ENCODE measurements at regions not wholly inside any gene's neighbourhood (a gene's known extent, or its start where the extent isn't known, plus 50 kb on each side); places are given as distances from the start of the nearest gene placed in this dataset.

DNA sequence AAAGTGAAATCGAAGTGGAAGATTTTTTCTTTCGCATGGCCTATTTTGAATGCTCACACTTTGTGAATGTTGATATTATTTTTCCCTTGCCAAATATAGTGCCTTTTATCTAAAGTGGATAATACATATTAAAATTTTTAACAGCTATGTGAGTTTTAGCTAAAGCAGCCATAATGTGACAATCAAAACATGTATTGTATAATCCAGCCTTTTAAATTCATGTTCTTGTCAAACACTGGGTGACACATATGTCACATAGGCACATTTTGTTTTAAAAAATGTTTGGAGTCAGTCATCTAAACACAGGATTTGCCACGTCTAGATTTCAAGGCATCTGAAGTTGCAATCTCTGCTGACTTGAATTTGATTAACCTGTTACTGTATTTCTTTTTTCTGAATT is 1256.6 kb downstream of the SLITRK1 start:
- no peak for DNase-seq (ENCODE audit: low read depth in 1 of 2, low spot score in 1 of 2)
- Histone ChIP-seq H3K4me3 (replicated peaks; ENCODE audit: insufficient read depth, low read length) (no peak overlapping the region), H3K27ac (replicated peaks) (no peak overlapping the region), H3K27me3 (ENCODE audit: insufficient read depth, poor library complexity, severe bottlenecking) (no peaks in the 10 kb centered on the region)
- TF ChIP-seq GABPA (IDR thresholded peaks at IDR 0.05; ENCODE audit: low read depth) (no peak), POLR2AphosphoS5 (IDR thresholded peaks at IDR 0.05; ENCODE audit: low read depth) (no peak), SPI1 (IDR thresholded peaks at IDR 0.05; ENCODE audit: borderline replicate concordance, low read depth) (no peak)
- TF ChIP-seq, protein P1, sequence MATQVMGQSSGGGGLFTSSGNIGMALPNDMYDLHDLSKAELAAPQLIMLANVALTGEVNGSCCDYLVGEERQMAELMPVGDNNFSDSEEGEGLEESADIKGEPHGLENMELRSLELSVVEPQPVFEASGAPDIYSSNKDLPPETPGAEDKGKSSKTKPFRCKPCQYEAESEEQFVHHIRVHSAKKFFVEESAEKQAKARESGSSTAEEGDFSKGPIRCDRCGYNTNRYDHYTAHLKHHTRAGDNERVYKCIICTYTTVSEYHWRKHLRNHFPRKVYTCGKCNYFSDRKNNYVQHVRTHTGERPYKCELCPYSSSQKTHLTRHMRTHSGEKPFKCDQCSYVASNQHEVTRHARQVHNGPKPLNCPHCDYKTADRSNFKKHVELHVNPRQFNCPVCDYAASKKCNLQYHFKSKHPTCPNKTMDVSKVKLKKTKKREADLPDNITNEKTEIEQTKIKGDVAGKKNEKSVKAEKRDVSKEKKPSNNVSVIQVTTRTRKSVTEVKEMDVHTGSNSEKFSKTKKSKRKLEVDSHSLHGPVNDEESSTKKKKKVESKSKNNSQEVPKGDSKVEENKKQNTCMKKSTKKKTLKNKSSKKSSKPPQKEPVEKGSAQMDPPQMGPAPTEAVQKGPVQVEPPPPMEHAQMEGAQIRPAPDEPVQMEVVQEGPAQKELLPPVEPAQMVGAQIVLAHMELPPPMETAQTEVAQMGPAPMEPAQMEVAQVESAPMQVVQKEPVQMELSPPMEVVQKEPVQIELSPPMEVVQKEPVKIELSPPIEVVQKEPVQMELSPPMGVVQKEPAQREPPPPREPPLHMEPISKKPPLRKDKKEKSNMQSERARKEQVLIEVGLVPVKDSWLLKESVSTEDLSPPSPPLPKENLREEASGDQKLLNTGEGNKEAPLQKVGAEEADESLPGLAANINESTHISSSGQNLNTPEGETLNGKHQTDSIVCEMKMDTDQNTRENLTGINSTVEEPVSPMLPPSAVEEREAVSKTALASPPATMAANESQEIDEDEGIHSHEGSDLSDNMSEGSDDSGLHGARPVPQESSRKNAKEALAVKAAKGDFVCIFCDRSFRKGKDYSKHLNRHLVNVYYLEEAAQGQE (IDR thresholded peaks at IDR 0.05; ENCODE audit: insufficient replicate concordance, low read depth) = no peak
- TF ChIP-seq, protein P2, sequence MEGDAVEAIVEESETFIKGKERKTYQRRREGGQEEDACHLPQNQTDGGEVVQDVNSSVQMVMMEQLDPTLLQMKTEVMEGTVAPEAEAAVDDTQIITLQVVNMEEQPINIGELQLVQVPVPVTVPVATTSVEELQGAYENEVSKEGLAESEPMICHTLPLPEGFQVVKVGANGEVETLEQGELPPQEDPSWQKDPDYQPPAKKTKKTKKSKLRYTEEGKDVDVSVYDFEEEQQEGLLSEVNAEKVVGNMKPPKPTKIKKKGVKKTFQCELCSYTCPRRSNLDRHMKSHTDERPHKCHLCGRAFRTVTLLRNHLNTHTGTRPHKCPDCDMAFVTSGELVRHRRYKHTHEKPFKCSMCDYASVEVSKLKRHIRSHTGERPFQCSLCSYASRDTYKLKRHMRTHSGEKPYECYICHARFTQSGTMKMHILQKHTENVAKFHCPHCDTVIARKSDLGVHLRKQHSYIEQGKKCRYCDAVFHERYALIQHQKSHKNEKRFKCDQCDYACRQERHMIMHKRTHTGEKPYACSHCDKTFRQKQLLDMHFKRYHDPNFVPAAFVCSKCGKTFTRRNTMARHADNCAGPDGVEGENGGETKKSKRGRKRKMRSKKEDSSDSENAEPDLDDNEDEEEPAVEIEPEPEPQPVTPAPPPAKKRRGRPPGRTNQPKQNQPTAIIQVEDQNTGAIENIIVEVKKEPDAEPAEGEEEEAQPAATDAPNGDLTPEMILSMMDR (IDR thresholded peaks at IDR 0.05; ENCODE audit: insufficient read depth, low read length) = no peak

DNA sequence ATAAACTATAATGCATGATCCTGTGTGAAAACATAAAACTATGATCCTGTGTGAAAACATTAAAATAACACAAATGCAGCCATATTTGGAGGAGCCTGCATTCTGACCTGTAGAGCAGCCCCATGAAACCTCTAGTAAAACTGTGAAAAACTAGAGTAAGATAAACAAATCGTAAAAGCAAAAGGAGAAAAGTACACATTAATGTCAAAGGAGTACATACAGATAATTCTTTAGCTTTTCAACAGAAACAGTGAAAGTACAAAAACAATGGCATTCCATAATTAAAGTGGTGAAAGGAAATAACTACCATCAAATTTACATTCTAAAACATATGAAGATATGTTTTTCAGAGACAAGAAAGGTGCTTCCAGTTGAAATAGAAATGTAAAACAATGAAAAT is 1267.2 kb downstream of the SLITRK1 start:
- H3K4me3 ChIP-seq (replicated peaks; ENCODE audit: insufficient read depth, low read length) = no peak overlapping the region
- DNase-seq (ENCODE audit: low read depth in 1 of 2, low spot score in 1 of 2) = no peak
- TF ChIP-seq, protein P2 (IDR thresholded peaks at IDR 0.05; ENCODE audit: insufficient read depth, low read length) = no peak
- no peak for TF ChIP-seq POLR2AphosphoS5 (IDR thresholded peaks at IDR 0.05; ENCODE audit: low read depth)
- TF ChIP-seq, protein P1 (IDR thresholded peaks at IDR 0.05; ENCODE audit: insufficient replicate concordance, low read depth) = no peak
- TF ChIP-seq GABPA (IDR thresholded peaks at IDR 0.05; ENCODE audit: low read depth) = no peak
- no peak for TF ChIP-seq SPI1 (IDR thresholded peaks at IDR 0.05; ENCODE audit: borderline replicate concordance, low read depth)
- H3K27ac ChIP-seq (replicated peaks) = no peak overlapping the region
- H3K27me3 ChIP-seq (ENCODE audit: insufficient read depth, poor library complexity, severe bottlenecking) = no peaks in the 10 kb centered on the region

DNA sequence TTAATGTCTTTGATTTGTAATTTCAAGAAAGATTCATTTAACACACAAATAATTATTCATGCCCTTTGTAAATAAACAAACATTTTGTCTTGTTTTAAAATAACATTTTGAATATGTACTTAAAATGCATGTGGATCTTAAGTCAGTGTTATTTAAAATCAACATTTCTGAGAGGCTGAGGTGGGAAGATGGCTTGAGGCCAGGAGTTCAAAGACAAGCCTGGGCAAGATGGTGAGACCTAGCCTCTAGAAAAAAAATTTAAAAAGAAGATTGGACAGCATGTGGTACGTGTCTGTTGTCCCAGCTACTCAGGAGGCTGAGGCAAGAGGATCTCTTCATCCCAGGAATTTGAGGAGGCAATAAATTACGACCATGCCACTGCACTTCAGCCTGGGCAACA is 1268.2 kb downstream of the SLITRK1 start:
- no peak for DNase-seq (ENCODE audit: low read depth in 1 of 2, low spot score in 1 of 2)
- TF ChIP-seq GABPA (IDR thresholded peaks at IDR 0.05; ENCODE audit: low read depth) (no peak), POLR2AphosphoS5 (IDR thresholded peaks at IDR 0.05; ENCODE audit: low read depth) (no peak)
- TF ChIP-seq, protein P2 (IDR thresholded peaks at IDR 0.05; ENCODE audit: insufficient read depth, low read length) = no peak
- TF ChIP-seq, protein P1 (IDR thresholded peaks at IDR 0.05; ENCODE audit: insufficient replicate concordance, low read depth) = no peak

More for the DNA sequence above, 1268.2 kb downstream of the SLITRK1 start:
- no peak overlapping the region for H3K27ac ChIP-seq (replicated peaks)
- no peaks in the 10 kb centered on the region for H3K27me3 ChIP-seq (ENCODE audit: insufficient read depth, poor library complexity, severe bottlenecking)
- no peak overlapping the region for H3K4me3 ChIP-seq (replicated peaks; ENCODE audit: insufficient read depth, low read length)

Measured in HL-60 (cell line).